Adrenal gland (tissue), 5 donors: ENCODE measurements at regions not wholly inside any gene's neighbourhood (a gene's known extent, or its start where the extent isn't known, plus 50 kb on each side); places are given as distances from the start of the nearest gene placed in this dataset.

Source experiments
- CTCF ChIP-seq, 6 experiments: fragments of 450-650 bp in 4 of 6; fragments of 200-600 bp in 2 of 6; sonication (generic) in 1 of 6; IDR thresholded peaks; 1 replicate in 5 of 6; 2 replicates in 1 of 6; pipeline versions ENCODE4 v1.5.1 to v1.8.0; 2016 to 2021; ENCODE audit warnings: antibody characterized with exemption in 6 of 6, mild to moderate bottlenecking in 2 of 6, moderate library complexity in 1 of 6
- POLR2A ChIP-seq, 2 donors: fragments of 450-650 bp; IDR thresholded peaks; one replicate each; pipeline ENCODE4 v1.6.1; 2017; ENCODE audit warnings: antibody characterized with exemption in 2 of 2, mild to moderate bottlenecking in 2 of 2, moderate library complexity in 1 of 2
- donor health status: DM: no; HTN: no; CAD: no.

DNA sequence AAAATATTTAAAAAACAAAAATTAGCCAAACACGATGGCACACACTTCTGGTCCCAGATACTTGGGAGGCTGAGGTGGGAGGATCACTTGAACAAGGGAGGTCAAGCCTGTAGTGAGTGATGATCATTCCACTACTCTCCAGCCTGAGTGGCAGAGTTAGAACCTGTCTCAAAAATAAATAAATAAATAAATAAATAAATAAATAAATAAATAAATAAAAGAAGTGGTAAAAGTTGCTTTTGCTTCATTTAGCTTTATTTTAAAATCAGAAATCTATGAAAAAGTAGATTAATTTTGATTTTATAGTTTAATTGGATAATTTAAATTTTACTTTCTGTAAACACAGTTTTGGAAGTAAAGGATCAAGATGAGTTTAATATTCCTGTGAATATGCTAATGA lies 552.9 kb upstream of the PCDH10 start:
- TF ChIP-seq CTCF (IDR thresholded peaks at IDR 0.05) (no peak), POLR2A (IDR thresholded peaks at IDR 0.05) (no peak)
